Tongue (tissue), 1 donor: ENCODE measurements at regions not wholly inside any gene's neighbourhood (a gene's known extent, or its start where the extent isn't known, plus 50 kb on each side); places are given as distances from the start of the nearest gene placed in this dataset.
"Not testable (repeated sequence)": the region's sequence is repeated elsewhere in the genome, so short reads cannot be mapped to it uniquely, and the experiment has no call there.

Source experiments
- DNase-seq: peaks from one replicate; pipeline ENCODE4 v3.0.0-alpha.2; 2015

- no peak for DNase-seq
These were observed 167.8 kb upstream of the HAND2 start for GRCh38 chr4:173697840-173698239.

- no peak for DNase-seq
These were observed 166.5 kb upstream of the HAND2 start for GRCh38 chr4:173696551-173696950.

GRCh38 chr4:173696011-173696410 lies 166.0 kb upstream of the HAND2 start:
- no peak for DNase-seq

- no peak for DNase-seq
These were observed 155.8 kb upstream of the HAND2 start for GRCh38 chr4:173685831-173686210.

GRCh38 chr4:173685165-173685830 lies 155.3 kb upstream of the HAND2 start:
- DNase-seq = peak; percentile 16

- DNase-seq = no peak
These were observed 154.2 kb upstream of the HAND2 start for GRCh38 chr4:173684223-173684622.

- peak; percentile 16 for DNase-seq
These were observed 152.6 kb upstream of the HAND2 start for GRCh38 chr4:173682609-173683008.

- no peak for DNase-seq
These were observed 150.2 kb upstream of the HAND2 start for GRCh38 chr4:173680278-173680677.

GRCh38 chr4:173675446-173675845 lies 145.4 kb upstream of the HAND2 start:
- no peak for DNase-seq

- no peak for DNase-seq
These were observed 139.6 kb upstream of the HAND2 start for GRCh38 chr4:173669460-173670179.

- no peak for DNase-seq
These were observed 131.0 kb upstream of the HAND2 start for GRCh38 chr4:173661001-173661400.

- DNase-seq = no peak
These were observed 126.9 kb upstream of the HAND2 start for GRCh38 chr4:173656898-173657297.

GRCh38 chr4:173652283-173652931 lies 122.4 kb upstream of the HAND2 start:
- peak; percentile 13 for DNase-seq

GRCh38 chr4:173651651-173652282 lies 121.7 kb upstream of the HAND2 start:
- DNase-seq = no peak

- no peak for DNase-seq
These were observed 117.9 kb upstream of the HAND2 start for GRCh38 chr4:173647902-173648301.

GRCh38 chr4:173642509-173642908 lies 112.5 kb upstream of the HAND2 start:
- no peak for DNase-seq

- DNase-seq = no peak
These were observed 105.4 kb upstream of the HAND2 start for GRCh38 chr4:173635395-173635794.

GRCh38 chr4:173626277-173626676 lies 96.2 kb upstream of the HAND2 start:
- no peak for DNase-seq

GRCh38 chr4:173618648-173619047 lies 88.6 kb upstream of the HAND2 start:
- not testable (repeated sequence) for DNase-seq

GRCh38 chr4:173609158-173609557 lies 79.1 kb upstream of the HAND2 start:
- no peak for DNase-seq

GRCh38 chr4:173608632-173609031 lies 78.6 kb upstream of the HAND2 start:
- DNase-seq = not testable (repeated sequence)

- no peak for DNase-seq
These were observed 61.7 kb upstream of the HAND2 start for GRCh38 chr4:173591760-173592159.

- no peak for DNase-seq
These were observed 60.7 kb upstream of the HAND2 start for GRCh38 chr4:173590697-173591096.
